ENCODE measurements at regions not wholly inside any gene's neighbourhood (a gene's known extent, or its start where the extent isn't known, plus 50 kb on each side); places are given as distances from the start of the nearest gene placed in this dataset.

DNA sequence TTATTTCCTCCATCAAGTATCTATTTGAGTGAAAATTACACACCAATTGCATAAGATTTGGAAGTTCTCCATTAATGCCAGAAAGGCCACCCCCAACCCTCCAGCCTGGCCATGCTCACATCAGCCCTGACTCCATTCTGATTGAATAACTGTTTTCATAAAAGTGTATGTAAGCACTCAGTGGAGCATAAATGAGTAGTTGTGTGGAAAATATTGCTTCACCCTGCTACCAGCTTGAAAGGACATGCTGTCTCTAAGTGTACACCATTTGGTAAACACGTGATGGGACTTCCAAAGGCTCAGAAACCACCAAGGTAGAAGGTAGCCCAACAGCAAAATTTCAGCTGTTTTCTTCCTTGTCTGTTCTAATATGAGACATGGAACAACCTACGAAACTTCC lies 393.8 kb downstream of the ZNF385D start:
- DNase-seq (ENCODE audit: low read depth) = no peak

DNA sequence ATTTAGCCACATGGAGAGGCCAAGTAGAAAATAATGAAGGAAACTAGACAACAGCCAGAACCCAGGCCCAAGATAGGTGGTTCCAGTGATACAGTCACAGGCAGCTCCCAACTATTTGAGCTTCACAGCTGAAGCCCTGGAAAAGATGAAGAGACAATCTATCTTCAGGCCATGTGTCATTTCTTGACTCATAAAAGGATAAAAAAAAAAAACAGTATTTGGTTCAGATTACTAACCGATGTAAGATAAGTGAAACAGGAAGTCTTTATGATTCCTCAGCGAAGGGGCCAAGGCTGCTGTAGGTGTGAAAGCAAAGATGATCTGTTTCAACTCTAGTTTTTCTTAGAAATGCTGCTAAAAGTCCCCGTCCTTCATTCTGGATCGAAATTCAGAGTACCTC lies 394.6 kb downstream of the ZNF385D start:
- no peak for DNase-seq (ENCODE audit: low read depth)

DNA sequence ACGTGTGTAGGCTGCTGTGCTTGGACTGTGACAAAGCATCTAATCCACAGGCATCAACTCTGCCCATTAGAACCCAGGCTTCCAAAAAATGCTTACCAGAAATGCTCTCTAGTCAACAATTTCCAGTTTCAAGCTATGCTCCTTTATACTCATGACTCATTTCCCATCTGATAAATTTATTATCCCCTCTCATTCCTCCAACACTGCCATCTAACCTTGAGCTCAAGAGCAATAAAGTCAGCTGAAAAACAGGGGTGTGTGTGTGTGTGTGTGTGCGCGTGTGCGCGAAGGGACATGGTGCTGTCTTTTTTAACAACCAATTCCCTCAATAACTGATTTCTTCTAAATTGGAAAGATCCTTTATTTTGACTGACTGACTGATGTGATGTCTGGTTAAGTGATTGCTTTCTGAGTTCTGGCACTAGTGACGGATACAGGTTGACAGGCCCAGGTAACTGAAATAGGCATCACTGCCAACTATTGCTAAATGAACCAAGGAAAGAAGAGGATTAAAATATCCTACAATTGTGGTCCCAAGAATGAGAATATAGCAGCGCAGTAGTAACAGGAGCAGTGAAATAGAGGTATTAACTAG lies 405.5 kb downstream of the ZNF385D start:
- DNase-seq (ENCODE audit: low read depth) = no peak

DNA sequence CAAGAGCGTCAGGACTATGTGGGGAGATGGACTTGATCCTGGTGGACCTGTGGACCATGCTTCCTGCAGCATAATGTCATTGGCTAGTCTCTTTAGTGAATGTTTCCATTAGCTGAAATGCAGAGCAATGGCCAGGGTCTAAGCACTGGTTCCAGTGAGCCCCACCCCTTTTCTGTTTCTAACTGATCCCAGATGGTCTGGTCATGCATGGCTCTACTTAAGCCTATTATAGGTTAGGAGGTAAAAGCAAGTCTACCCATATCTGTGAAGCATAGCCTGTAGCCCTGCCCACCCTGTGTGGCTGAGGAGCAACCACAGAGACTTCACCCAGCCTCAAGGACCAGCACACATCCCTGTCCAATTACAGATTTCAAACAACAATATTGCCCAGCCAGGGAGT lies 419.2 kb downstream of the ZNF385D start:
- DNase-seq (ENCODE audit: low read depth) = no peak

DNA sequence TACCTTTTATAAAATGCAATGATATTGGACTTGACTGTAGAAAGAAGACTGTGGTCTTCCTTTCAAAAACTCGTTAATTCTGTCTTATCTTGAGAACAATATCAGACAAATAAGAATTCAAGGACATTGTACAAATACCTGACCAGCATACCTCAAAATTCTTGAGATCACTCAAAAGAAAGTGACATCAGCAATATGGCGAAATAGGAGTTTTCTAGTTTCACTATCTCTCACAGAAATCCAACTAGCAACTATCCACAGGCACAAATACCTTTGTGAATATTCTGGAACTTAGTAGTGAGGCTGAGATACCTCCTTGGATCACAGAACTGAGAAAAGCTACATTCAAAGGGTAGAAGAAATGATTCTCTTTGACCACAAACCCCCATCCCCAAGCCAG lies 419.7 kb downstream of the ZNF385D start:
- DNase-seq (ENCODE audit: low read depth) = no peak

DNA sequence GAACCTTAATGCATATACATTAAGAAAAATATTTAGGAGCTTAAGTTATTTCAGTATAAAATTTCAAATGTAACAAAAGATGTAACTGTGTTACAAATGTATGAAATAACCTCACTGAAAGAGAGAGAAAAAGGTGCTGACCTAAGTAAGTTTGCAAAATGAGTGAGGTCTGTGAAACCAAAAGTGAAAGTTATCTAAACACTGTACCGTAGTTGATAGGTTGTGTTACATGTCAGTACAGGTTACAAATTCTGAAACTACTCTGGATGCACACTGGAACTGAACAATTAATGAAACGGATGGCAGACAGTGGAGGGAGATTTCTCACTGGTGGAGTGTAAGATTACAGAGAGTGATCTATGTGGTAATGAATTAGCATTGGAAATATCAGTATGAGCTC lies 420.7 kb downstream of the ZNF385D start:
- no peak for DNase-seq (ENCODE audit: low read depth)

DNA sequence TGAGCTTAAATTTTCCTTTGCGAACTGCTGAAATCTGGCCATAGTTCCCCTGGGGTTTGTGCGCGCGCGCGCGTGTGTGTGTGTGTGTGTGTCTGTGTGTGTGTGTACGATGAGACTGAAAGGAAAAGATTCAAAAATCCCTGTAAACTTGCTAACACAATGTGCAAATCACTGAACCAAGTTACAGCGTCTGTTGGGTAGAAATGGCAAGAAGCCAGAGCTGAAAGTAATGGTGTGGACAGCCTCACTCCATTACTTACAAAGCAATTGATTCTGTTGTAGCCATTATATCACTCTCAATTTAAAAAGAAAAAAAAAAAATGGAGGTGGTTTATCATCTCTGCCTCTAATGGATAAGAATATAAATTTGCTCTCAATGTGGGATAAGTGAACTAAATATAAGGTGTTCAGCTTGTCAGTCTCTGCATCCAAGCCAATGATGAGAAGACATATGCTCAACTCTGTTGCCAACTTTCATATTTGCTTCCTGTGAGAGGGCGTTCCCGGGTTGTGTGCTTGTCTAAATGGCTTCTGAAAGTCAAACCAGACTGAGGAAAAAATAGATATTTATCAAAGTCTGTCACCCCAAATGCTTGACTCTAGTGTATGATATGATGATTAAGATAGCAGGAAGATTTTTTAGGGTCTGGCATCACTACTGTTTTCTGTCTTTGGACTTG lies 422.2 kb downstream of the ZNF385D start:
- DNase-seq (ENCODE audit: low read depth) = no peak

DNA sequence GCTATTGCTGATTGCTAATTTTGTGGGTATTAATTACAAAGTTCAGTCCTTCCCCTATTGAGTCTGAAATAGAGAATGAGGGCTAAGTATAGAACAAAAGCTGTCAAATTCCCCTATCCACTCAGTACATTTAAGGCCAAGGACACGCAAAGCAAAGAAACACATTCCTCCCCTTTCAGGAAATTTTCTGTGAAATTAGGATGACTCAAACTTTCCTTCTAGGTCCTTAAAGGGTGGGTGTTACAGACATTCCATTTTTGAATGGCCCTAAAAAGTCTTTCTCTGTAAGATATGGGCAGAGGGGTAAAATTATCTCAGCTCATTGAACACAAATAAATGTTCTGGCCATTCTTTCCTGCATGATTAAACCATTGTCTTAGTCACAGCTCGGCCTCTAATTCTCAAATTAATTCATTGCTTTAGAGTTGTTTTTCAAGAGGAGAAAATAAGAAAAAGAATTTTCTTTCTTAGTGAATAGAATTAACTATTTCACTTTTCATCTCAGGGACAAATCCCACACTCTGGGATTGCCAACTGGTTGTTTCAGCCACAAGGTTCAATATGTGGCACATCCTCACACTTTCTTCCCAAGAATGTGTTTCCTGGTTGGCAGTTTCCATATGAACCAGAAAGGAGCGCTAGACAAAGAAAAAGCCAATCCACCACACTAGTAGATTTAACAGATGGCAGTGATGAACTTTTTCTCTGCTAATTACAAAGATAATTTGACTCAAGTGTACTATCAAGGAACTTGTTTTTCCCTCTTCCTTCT lies 424.1 kb downstream of the ZNF385D start:
- DNase-seq (ENCODE audit: low read depth) = no peak

DNA sequence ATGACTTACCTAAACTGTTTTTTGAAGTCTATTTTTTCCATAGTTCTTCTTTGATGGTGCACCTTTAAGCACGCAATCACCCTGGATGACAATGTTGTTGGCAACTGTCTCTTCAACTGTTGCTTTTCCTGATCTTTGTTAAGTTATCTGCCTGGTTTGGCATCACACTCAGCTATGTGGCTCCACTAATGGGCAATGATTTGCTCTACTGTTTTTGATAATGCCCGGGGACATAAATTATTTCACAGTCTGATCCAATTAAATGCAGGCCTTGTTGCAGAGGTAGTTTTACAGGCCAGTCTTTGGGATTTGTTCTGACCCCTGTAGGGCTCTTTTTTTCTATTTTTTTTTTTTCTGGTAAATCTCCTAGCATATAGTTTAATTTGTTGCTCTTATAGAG lies 436.3 kb downstream of the ZNF385D start:
- DNase-seq (ENCODE audit: low read depth) = no peak

DNA sequence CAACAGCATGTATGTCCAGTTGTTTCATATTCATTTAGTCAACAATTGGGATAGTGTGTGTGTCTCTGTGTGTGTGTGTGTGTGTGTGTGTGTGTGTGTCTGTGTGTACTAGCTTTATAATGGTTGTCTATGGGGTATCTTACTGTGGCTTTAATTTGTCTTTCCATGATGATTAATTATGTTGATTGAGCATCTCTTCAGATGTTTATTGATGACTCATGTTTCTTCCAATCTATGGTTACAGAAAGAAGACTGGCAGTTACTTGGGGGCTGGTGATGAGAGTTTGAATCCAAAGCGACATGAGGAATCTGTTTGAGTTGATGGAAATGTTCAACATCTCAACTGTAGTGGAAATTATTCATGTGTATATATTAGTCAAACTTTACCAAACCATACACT lies 440.1 kb downstream of the ZNF385D start:
- no peak for DNase-seq (ENCODE audit: low read depth)

DNA sequence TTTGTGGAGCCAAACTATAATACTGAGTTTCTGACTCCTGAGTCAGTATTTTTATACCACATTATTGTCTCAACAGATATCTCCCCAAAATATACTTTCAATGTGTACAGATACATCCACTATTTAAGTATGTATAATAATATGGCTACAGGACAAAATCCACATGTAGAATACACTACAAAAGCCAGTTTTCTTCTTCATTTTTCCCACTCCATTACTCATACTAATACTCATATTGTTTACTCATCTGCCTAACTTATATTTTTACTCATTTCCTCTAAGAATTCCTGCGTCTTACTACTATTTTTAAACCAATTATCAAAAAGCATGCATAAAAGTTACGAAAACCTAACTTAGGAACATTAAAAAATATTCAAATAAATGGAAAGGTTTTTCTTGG lies 440.8 kb downstream of the ZNF385D start:
- no peak for DNase-seq (ENCODE audit: low read depth)

DNA sequence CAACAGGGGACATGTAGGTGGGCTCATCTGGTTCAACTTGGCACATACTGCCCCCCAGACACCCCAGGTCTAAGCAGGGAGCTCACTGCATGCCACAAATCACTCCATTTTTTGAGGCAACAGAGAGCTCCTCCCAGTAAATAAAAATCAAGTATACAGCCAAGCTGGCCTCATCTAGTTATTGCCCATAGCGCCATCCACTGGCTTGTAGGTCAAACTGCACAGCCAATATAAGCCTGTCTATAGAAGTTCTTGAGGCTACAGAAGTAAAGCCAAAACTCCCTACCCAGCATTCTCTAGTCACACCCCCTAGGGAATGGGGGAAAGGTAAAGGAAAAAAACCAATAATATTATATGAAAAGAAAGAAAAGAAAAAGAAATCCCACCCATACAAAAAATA lies 453.7 kb downstream of the ZNF385D start:
- no peak for DNase-seq (ENCODE audit: low read depth)

DNA sequence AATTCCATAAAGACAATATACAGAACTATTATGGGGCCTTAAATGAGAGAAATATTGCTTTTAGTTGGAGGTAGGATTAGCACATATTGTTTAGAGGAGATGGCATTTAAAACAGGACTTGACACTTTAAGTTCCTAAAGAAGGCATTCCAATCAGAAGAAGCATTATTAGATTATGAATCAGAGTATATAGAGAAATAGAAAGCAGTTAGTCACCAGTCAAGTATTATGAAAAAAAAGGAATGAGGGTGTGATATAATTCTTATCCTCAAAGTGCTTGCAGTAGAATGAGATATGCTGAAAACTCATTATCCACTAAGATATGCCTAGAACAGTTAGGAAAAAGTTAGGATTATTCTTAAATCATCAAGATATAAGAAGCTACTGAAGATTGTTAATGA lies 456.2 kb downstream of the ZNF385D start:
- no peak for DNase-seq (ENCODE audit: low read depth)

DNA sequence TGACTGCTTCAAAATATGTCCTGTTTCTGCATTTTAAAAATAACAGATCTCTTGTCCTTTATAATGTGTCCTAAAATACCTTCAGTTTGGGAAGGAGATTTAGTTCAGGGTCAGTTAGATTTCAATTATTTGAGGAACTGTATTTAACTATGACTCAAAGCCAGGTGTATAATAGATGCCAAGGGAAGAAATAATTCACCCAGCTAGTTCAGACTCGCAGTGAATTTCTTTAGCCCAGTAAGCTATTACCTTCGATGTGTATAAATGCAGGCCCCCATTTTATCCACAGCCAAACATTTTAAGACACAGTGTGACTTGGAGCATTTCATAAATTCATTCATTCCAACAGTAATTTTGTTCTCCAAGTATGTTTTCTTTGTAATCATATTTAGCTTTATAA lies 458.0 kb downstream of the ZNF385D start:
- DNase-seq (ENCODE audit: low read depth) = no peak

DNA sequence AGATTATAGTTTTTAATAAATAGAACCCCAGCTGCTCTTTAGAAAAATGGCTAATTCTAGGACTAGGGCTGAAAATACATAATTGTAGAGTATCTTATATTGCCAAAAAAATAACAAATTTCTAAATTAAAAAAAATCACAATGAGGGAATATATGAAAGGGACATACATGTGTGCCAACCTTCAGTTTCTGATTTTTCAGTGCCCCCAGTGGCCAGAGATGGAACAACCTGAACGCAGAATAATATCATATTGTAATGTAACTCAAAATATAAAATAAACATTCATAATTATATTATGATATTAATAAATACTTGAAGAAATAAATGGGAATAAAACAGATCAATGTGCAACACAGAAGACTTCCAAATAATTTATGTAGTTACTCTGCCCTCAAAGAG lies 460.5 kb downstream of the ZNF385D start:
- no peak for DNase-seq (ENCODE audit: low read depth)

DNA sequence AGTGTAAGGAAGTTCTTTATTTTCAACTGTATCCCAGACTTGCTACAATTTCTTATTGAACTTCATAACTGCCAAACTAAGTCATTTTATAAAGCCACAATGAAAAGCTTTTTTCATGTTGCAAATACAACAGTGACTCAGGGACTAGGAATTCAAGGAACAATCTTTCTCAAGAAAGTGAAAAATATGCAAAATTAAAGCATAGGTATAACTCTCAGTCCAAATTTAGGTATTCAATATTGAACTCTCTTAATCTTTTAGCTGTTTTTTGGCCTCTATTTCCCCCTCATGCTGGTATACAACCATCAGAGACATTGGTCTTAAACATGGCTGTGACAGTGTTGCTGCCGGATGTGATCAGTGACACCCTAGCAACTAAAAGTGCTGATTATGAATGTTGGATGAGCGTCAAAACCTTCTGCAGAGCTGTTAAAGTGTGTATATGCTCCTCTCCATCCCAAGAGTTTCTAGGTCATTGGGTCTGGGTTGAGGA lies 476.9 kb downstream of the ZNF385D start:
- no peak for DNase-seq (ENCODE audit: low read depth)

DNA sequence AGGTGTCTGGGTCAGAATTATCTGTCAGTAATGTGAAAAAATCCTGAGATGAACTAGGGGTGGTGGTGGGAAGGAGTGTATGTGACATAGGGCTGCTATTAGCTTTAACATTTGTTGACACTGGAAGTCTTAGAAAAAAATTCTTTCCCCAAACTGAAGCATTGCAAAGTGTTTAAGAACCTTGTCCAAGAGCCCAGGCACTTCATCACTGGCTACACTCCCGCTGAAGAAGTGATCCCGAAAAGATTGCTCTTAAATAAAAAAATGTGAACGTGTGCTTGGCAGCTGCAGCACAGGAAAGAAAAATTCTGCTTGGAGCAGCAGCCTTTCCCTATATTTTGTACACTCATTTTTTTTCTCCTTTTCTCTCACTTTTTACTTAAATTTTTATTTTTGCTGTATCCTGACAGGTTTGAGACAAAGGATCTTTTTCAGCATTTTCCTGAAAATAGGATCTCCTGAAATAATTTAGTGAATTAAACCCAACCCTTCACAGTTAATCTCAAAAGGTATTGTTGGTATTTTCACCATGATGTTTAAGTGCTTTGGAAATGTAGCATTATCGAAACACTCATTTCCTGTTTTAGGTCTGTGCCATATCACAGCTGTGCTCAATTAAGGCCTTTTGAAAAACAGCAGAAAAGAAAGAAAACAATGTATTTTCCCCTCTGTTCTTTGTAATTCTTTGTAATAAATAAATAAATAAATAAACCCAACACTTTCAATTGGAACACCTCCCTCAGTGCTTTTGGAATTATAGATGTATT lies 477.6 kb downstream of the ZNF385D start:
- no peak for DNase-seq (ENCODE audit: low read depth)

DNA sequence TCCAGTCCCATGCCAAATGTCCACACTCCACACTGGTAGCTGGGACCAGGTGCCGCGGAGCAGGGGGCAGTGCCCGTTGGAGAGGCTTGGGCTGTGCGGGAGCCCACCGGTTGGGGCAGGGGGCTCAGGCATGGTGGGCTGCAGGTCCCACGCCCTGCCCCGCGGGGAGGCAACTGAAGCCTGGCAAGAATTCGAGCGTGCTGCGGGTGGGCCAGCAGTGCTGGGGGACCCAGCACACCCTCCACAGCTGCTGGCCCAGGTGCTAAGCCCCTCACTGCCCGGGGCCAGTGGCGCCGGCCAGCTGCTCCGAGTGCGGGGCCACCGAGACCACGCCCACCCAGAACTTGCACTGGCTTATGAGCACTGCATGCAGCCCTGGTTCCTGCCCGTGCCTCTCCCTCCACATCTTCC lies 479.4 kb downstream of the ZNF385D start:
- no peak for DNase-seq (ENCODE audit: low read depth)

DNA sequence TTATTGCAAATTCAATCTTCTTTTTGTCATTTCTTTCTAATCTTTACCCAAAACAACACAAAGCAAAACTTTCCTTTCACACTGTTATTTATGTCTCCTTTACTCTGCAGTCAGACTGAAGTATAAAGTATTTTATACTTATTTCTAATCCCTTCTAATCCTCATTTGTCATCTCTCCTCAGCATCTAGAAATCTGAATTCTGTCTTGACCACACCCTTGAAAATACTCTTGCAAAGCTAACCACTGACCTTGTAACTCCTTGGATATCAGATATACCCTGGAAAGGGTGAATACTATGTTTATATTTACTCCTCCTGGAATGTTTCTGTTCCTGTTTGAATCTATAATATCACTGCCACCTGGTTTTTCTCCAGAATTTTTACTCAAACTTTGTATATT lies 481.1 kb downstream of the ZNF385D start:
- DNase-seq (ENCODE audit: low read depth) = no peak

DNA sequence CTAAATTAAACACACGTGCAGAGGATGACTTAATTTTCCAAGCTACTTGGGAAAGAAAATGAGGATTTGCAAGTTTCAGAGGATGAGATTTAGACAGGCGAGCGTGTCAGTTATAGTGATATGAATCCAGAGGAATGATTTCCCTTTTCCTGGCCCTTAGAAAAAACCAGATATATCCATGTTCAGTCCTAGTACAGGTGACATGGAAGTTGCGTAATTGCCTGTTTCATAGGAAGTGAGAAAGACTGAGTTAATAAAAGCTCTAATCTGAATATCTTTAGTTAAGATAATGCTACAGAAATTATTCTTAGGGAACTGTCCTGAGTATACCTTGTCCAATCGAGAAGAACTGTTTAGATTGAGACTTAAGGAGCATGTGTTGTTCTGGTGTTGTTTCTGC lies 490.5 kb downstream of the ZNF385D start:
- DNase-seq (ENCODE audit: low read depth) = no peak

DNA sequence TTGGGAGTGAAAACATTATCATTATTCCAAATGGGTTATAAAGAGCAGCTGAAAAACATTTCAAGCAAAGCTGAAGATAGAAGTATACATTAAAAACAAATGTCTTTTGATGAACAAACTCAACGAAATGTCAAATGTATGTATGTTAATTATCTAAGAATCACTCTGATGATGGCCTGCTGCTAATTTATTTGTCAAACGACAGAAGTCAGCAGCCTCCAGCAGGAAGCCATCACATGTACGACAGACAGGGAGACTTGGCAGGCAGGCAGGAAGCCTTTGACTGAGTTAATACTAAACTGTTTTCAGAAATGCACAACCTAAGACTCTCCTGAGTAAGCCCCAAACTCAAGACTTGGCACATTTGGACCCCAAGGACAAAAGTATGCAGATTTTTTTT lies 491.1 kb downstream of the ZNF385D start:
- no peak for DNase-seq (ENCODE audit: low read depth)

DNA sequence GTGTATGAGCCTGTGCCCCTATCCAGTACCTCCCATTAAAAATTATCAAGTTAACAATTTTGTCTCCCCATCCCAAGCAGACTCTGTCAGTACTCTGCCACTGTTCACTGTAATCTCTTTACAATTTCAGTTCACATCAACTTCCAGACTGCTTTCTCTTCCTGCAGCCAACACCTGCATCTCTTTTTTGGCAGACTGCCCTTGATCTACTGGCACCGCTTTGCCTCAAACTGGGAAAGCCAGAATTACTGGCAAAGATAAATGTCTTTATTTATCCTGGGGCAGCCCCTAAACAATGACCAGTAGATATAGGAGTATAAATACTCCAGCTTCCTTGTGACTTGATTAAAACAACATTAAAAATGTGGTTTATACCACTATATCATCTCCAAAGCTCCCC lies 494.1 kb downstream of the ZNF385D start:
- DNase-seq (ENCODE audit: low read depth) = no peak

DNA sequence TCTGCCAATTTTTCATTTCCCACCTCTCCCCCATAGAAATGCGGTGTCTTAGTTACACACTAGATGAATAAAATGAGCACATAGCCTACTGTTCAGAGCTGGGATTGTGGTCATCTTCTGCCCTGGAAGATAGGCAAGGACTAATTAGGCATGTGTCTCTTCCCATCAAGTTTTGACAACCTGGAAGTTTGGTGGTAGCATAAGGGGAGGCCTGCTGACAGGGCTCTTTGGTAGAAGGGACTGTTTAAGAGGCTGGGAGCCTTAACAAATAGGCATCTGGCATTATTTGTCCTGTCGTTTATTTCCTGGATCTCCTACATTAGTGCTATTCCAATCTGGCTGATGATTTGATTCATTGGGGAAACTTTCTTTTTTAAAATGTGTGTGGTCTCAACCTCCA lies 512.3 kb downstream of the ZNF385D start:
- no peak for DNase-seq (ENCODE audit: low read depth)

Measured in stimulated activated CD8-positive, alpha-beta memory T cell treated with anti-CD3 and anti-CD28 coated beads, Interleukin-15, amount 100 ng/mL, for 24 hours (primary cell).